ENCODE measurements at regions not wholly inside any gene's neighbourhood (a gene's known extent, or its start where the extent isn't known, plus 50 kb on each side); places are given as distances from the start of the nearest gene placed in this dataset.

DNA sequence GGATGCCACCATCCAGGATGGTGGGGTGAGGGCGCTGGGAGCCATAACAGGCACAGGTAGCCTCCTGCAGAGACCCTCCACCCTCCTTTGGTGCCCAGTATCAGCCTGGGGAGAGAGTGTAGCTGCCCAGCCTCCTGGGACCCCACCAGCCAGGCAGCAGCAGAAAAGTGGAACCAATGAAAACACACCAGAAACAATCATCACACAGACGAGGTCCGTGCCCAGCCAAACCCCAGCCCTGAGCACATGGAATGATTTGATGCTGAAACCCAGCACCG, 285.1 kb downstream of the PTPRU start:
- no peaks in the 10 kb centered on the region for H3K9me2 ChIP-seq (replicated peaks; ENCODE audit: low read depth, low read length)
- H4K20me1 ChIP-seq (ENCODE audit: insufficient read depth, low read length, poor library complexity, severe bottlenecking), result no peaks in the 10 kb centered on the region
- no peaks in the 10 kb centered on the region; the same call in 1 of the 2 replicates for H3K9me3 ChIP-seq (ENCODE audit: insufficient read depth, low read depth, low read length)
- no peaks in the 10 kb centered on the region for H3K27me3 ChIP-seq (ENCODE audit: insufficient read depth, low read length, poor library complexity, severe bottlenecking)
- H3K4me3 ChIP-seq (ENCODE audit: low read length, poor library complexity, severe bottlenecking), result no peak overlapping the region
- no peaks in the 10 kb centered on the region for H3F3A ChIP-seq (ENCODE audit: low read depth)
- H3K36me3 ChIP-seq (ENCODE audit: insufficient read depth, low read length), result no peaks in the 10 kb centered on the region
- no peaks in the 10 kb centered on the region for H3K79me2 ChIP-seq (ENCODE audit: insufficient read depth, low read length)
- H3K4me2 ChIP-seq (ENCODE audit: low read depth, low read length, poor library complexity, severe bottlenecking), result no peak overlapping the region
- TF ChIP-seq EZH2phosphoT487 (IDR thresholded peaks at IDR 0.05; ENCODE audit: borderline replicate concordance) (no peak), CTCF (conservative IDR thresholded peaks at IDR 0.05; ENCODE audit: low read length) (no peak)
- H3K4me1 ChIP-seq (ENCODE audit: insufficient read depth, low read length, poor library complexity, severe bottlenecking), result no peaks in the 10 kb centered on the region
- no peak overlapping the region for H3K9ac ChIP-seq (ENCODE audit: low read depth, low read length, poor library complexity, severe bottlenecking)
- no peak overlapping the region for H2AFZ ChIP-seq (ENCODE audit: low read length)

DNA sequence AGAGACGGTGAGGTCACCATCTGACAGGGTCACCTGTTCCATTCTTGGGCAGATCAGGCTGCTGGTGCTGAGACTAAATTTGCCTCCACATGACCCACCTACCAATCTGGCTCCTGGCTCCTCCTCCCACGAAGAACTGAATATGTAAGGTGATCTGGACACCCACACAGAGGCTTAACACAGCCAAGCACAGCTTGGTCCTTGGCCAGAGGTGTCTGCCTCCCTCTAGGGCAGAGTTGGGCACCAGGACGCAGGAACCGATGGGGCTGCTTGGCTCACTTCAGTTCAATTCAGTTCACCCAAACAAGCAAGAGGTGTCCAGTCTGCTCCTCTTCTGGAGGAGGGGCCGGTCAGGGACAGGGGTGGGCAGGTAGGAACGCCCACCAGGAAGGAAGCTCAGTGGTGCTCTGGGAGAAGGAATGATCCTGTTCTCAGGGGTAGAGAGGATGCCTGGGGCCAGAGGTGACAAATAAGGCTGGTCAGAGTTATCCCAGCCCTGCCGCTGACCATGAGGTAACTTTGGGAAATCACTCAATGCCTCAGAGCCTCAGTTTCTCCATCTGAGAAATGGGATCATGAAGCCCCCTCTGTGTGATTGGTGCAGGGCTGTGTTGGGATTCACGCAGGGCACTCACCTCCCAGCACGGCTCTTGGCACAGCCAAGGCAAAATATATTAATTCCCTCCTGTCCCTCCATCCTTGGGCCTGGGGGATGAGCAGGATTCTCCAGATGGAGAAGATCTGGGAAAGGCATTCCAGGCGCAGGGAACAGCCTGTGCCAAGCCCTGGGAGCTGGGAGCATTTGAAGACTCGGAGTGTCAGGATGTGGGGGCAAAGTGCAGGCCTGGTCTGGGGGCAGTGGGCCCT, 284.5 kb downstream of the PTPRU start:
- H3K36me3 ChIP-seq (ENCODE audit: insufficient read depth, low read length), result no peaks in the 10 kb centered on the region
- H3K9me3 ChIP-seq (ENCODE audit: insufficient read depth, low read depth, low read length), result peaks cover 3% of the 10 kb centered on the region; the same call in 1 of the 2 replicates
- no peak overlapping the region for H3K4me2 ChIP-seq (ENCODE audit: low read depth, low read length, poor library complexity, severe bottlenecking)
- H3K4me1 ChIP-seq (ENCODE audit: insufficient read depth, low read length, poor library complexity, severe bottlenecking), result no peaks in the 10 kb centered on the region
- H3K9ac ChIP-seq (ENCODE audit: low read depth, low read length, poor library complexity, severe bottlenecking), result no peak overlapping the region
- no peak overlapping the region for H2AFZ ChIP-seq (ENCODE audit: low read length)
- no peaks in the 10 kb centered on the region for H4K20me1 ChIP-seq (ENCODE audit: insufficient read depth, low read length, poor library complexity, severe bottlenecking)
- no peak for TF ChIP-seq CTCF (conservative IDR thresholded peaks at IDR 0.05; ENCODE audit: low read length)
- no peak for TF ChIP-seq EZH2phosphoT487 (IDR thresholded peaks at IDR 0.05; ENCODE audit: borderline replicate concordance)
- H3K27me3 ChIP-seq (ENCODE audit: insufficient read depth, low read length, poor library complexity, severe bottlenecking), result no peaks in the 10 kb centered on the region
- H3K9me2 ChIP-seq (replicated peaks; ENCODE audit: low read depth, low read length), result no peaks in the 10 kb centered on the region
- no peak overlapping the region for H3K4me3 ChIP-seq (ENCODE audit: low read length, poor library complexity, severe bottlenecking)
- H3K79me2 ChIP-seq (ENCODE audit: insufficient read depth, low read length), result no peaks in the 10 kb centered on the region
- no peaks in the 10 kb centered on the region for H3F3A ChIP-seq (ENCODE audit: low read depth)

- no peaks in the 10 kb centered on the region for H3K36me3 ChIP-seq (ENCODE audit: insufficient read depth, low read length)
- no peak overlapping the region for H3K4me2 ChIP-seq (ENCODE audit: low read depth, low read length, poor library complexity, severe bottlenecking)
- H3K4me3 ChIP-seq (ENCODE audit: low read length, poor library complexity, severe bottlenecking), result no peak overlapping the region
- H3K27me3 ChIP-seq (ENCODE audit: insufficient read depth, low read length, poor library complexity, severe bottlenecking), result no peaks in the 10 kb centered on the region
- peaks cover 5% of the 10 kb centered on the region; the same call in 1 of the 2 replicates for H3K9me3 ChIP-seq (ENCODE audit: insufficient read depth, low read depth, low read length)
- no peaks in the 10 kb centered on the region for H3K4me1 ChIP-seq (ENCODE audit: insufficient read depth, low read length, poor library complexity, severe bottlenecking)
- H3F3A ChIP-seq (ENCODE audit: low read depth), result no peaks in the 10 kb centered on the region
- H4K20me1 ChIP-seq (ENCODE audit: insufficient read depth, low read length, poor library complexity, severe bottlenecking), result no peaks in the 10 kb centered on the region
- no peaks in the 10 kb centered on the region for H3K79me2 ChIP-seq (ENCODE audit: insufficient read depth, low read length)
- no peak for TF ChIP-seq EZH2phosphoT487 (IDR thresholded peaks at IDR 0.05; ENCODE audit: borderline replicate concordance)
- no peak for TF ChIP-seq CTCF (conservative IDR thresholded peaks at IDR 0.05; ENCODE audit: low read length)
- no peak overlapping the region for H3K9ac ChIP-seq (ENCODE audit: low read depth, low read length, poor library complexity, severe bottlenecking)
- H3K9me2 ChIP-seq (replicated peaks; ENCODE audit: low read depth, low read length), result no peaks in the 10 kb centered on the region
- H2AFZ ChIP-seq (ENCODE audit: low read length), result no peak overlapping the region
Observed at GRCh38 chr1:29519788-29520110, 283.4 kb downstream of the PTPRU start.
